CD4-positive, alpha-beta T cell treated with Interleukin-10 for 1 hour (primary cell): ENCODE measurements at regions not wholly inside any gene's neighbourhood (a gene's known extent, or its start where the extent isn't known, plus 50 kb on each side); places are given as distances from the start of the nearest gene placed in this dataset.

ENCODE experiments used
- DNase-seq: peaks from one replicate; pipeline ENCODE4 v3.0.0-alpha.2; 2020

- no peak for DNase-seq
Measured at GRCh38 chr6:93604951-93605350, 185.6 kb upstream of the EPHA7 start.

GRCh38 chr6:93592417-93592816, 173.1 kb upstream of the EPHA7 start:
- DNase-seq = no peak

GRCh38 chr6:93586306-93586705, 166.9 kb upstream of the EPHA7 start:
- DNase-seq = no peak

GRCh38 chr6:93584300-93584699, 164.9 kb upstream of the EPHA7 start:
- no peak for DNase-seq

GRCh38 chr6:93581371-93581770, 162.0 kb upstream of the EPHA7 start:
- DNase-seq = no peak

GRCh38 chr6:93580446-93580845, 161.1 kb upstream of the EPHA7 start:
- no peak for DNase-seq

- DNase-seq = no peak
Measured at GRCh38 chr6:93575495-93576267, 156.3 kb upstream of the EPHA7 start.

- DNase-seq = no peak
Measured at GRCh38 chr6:93574299-93574698, 154.9 kb upstream of the EPHA7 start.

GRCh38 chr6:93571346-93571745, 152.0 kb upstream of the EPHA7 start:
- DNase-seq = no peak

- DNase-seq = no peak
Measured at GRCh38 chr6:93568169-93568568, 148.8 kb upstream of the EPHA7 start.

GRCh38 chr6:93567164-93567563, 147.8 kb upstream of the EPHA7 start:
- no peak for DNase-seq

GRCh38 chr6:93566285-93566684, 146.9 kb upstream of the EPHA7 start:
- DNase-seq = no peak

GRCh38 chr6:93562582-93562981, 143.2 kb upstream of the EPHA7 start:
- no peak for DNase-seq

GRCh38 chr6:93555292-93555691, 135.9 kb upstream of the EPHA7 start:
- DNase-seq = no peak

GRCh38 chr6:93554018-93554417, 134.7 kb upstream of the EPHA7 start:
- no peak for DNase-seq

GRCh38 chr6:93550551-93551276, 131.4 kb upstream of the EPHA7 start:
- no peak for DNase-seq

GRCh38 chr6:93549868-93550267, 130.5 kb upstream of the EPHA7 start:
- no peak for DNase-seq

GRCh38 chr6:93524671-93525451, 105.5 kb upstream of the EPHA7 start:
- DNase-seq = no peak

- DNase-seq = no peak
Measured at GRCh38 chr6:93523365-93523764, 104.0 kb upstream of the EPHA7 start.

- DNase-seq = no peak
Measured at GRCh38 chr6:93516441-93516840, 97.1 kb upstream of the EPHA7 start.

GRCh38 chr6:93515736-93516135, 96.4 kb upstream of the EPHA7 start:
- no peak for DNase-seq

GRCh38 chr6:93498713-93499112, 79.4 kb upstream of the EPHA7 start:
- no peak for DNase-seq

- no peak for DNase-seq
Measured at GRCh38 chr6:93496548-93496947, 77.2 kb upstream of the EPHA7 start.

GRCh38 chr6:93494057-93494456, 74.7 kb upstream of the EPHA7 start:
- DNase-seq = no peak
